ENCODE measurements at regions not wholly inside any gene's neighbourhood (a gene's known extent, or its start where the extent isn't known, plus 50 kb on each side); places are given as distances from the start of the nearest gene placed in this dataset.

DNA sequence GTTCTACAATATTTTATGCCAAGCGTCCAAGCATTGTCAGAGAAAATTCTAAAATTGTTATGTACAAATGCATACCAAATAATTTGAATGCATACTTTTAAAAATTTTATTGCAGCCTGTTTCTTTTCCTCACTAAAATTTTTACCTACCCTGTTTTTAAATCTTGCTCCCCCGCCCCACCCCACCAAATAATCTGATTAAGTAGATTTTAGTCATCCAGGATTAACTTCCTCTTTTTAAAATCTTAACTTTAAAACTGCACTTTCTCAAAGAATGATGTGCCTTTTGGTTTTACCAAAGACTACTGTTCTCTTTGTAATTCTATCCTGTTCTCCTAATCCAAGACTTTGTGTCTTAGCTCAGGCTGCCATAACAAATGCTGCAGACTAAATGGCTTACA lies 269.4 kb upstream of the FN1 start:
- TF ChIP-seq RFX5 (IDR thresholded peaks at IDR 0.05; ENCODE audit: low read depth, low read length) (no peak), ZNF239 (CRISPR knock-in tag; IDR thresholded peaks at IDR 0.05) (no peak), MYBL2 (IDR thresholded peaks at IDR 0.05; ENCODE audit: low read depth) (no peak), MYBL2 (CRISPR knock-in tag; IDR thresholded peaks at IDR 0.05; ENCODE audit: borderline replicate concordance) (no peak), KLF10 (CRISPR knock-in tag; IDR thresholded peaks at IDR 0.05) (no peak), ZNF384 (IDR thresholded peaks at IDR 0.05; ENCODE audit: low read depth, low read length) (no peak), ZNF124 (CRISPR knock-in tag; IDR thresholded peaks at IDR 0.05) (no peak), NCOR1 (IDR thresholded peaks at IDR 0.05) (no peak), POLR2A (conservative IDR thresholded peaks at IDR 0.05) (no peak)
- TF ChIP-seq, protein P1, sequence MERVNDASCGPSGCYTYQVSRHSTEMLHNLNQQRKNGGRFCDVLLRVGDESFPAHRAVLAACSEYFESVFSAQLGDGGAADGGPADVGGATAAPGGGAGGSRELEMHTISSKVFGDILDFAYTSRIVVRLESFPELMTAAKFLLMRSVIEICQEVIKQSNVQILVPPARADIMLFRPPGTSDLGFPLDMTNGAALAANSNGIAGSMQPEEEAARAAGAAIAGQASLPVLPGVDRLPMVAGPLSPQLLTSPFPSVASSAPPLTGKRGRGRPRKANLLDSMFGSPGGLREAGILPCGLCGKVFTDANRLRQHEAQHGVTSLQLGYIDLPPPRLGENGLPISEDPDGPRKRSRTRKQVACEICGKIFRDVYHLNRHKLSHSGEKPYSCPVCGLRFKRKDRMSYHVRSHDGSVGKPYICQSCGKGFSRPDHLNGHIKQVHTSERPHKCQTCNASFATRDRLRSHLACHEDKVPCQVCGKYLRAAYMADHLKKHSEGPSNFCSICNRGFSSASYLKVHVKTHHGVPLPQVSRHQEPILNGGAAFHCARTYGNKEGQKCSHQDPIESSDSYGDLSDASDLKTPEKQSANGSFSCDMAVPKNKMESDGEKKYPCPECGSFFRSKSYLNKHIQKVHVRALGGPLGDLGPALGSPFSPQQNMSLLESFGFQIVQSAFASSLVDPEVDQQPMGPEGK (CRISPR knock-in tag; IDR thresholded peaks at IDR 0.05; ENCODE audit: borderline replicate concordance): no peak
- TF ChIP-seq, protein P2, sequence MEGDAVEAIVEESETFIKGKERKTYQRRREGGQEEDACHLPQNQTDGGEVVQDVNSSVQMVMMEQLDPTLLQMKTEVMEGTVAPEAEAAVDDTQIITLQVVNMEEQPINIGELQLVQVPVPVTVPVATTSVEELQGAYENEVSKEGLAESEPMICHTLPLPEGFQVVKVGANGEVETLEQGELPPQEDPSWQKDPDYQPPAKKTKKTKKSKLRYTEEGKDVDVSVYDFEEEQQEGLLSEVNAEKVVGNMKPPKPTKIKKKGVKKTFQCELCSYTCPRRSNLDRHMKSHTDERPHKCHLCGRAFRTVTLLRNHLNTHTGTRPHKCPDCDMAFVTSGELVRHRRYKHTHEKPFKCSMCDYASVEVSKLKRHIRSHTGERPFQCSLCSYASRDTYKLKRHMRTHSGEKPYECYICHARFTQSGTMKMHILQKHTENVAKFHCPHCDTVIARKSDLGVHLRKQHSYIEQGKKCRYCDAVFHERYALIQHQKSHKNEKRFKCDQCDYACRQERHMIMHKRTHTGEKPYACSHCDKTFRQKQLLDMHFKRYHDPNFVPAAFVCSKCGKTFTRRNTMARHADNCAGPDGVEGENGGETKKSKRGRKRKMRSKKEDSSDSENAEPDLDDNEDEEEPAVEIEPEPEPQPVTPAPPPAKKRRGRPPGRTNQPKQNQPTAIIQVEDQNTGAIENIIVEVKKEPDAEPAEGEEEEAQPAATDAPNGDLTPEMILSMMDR (IDR thresholded peaks at IDR 0.05 in 2 of 3, conservative IDR thresholded peaks at IDR 0.05 in 1 of 3; ENCODE audit: insufficient read depth in 2 of 3, low read depth in 1 of 3, low read length in 3 of 3): no peak
